BLaER1 treated with 17β-estradiol and CSF1 and Interleukin-3, amounts not matched to agents 10 nM and 100 nM (cell line): ENCODE measurements at regions not wholly inside any gene's neighbourhood (a gene's known extent, or its start where the extent isn't known, plus 50 kb on each side); places are given as distances from the start of the nearest gene placed in this dataset.
"Not testable (repeated sequence)": the region's sequence is repeated elsewhere in the genome, so short reads cannot be mapped to it uniquely, and the experiment has no call there.

Experiments
- H3K27ac ChIP-seq, 11 experiments: shearing (Covaris generic); formaldehyde crosslinking; 2 replicates each; pipeline ENCODE4 v1.8.1; 2022
- H3K27me3 ChIP-seq, 11 experiments: shearing (Covaris generic); formaldehyde crosslinking; 2 replicates each; pipeline ENCODE4 v1.8.1; 2022
- H3K36me3 ChIP-seq, 11 experiments: shearing (Covaris generic); formaldehyde crosslinking; 2 replicates each; pipeline ENCODE4 v1.8.1; 2022
- H3K4me1 ChIP-seq, 10 experiments: shearing (Covaris generic); formaldehyde crosslinking; 2 replicates each; pipeline ENCODE4 v1.8.1; 2022
- H3K4me2 ChIP-seq, 11 experiments: shearing (Covaris generic); formaldehyde crosslinking; 2 replicates each; pipeline ENCODE4 v1.8.1; 2022
- H3K4me3 ChIP-seq, 10 experiments: shearing (Covaris generic); formaldehyde crosslinking; 2 replicates each; pipeline ENCODE4 v1.8.1; 2022
- H3K9ac ChIP-seq, 11 experiments: shearing (Covaris generic); formaldehyde crosslinking; 2 replicates each; pipeline ENCODE4 v1.8.1; 2022
- H3K9me3 ChIP-seq, 11 experiments: shearing (Covaris generic); formaldehyde crosslinking; replicated peaks in 1 of 11; 2 replicates each; pipeline ENCODE4 v1.8.1; 2022
- H4K20me1 ChIP-seq, 11 experiments: shearing (Covaris generic); formaldehyde crosslinking; 2 replicates each; pipeline ENCODE4 v1.8.1; 2022
- Cebpa-rat ChIP-seq, 11 experiments: shearing (Covaris generic); IDR thresholded peaks; 2 replicates each; pipeline ENCODE4 v1.8.1; 2022

- Histone ChIP-seq H3K4me3 (no peak overlapping the region), H3K36me3 (no peaks in the 10 kb centered on the region), H4K20me1 (no peaks in the 10 kb centered on the region), H3K27me3 (no peaks in the 10 kb centered on the region), H3K27ac (no peak overlapping the region), H3K9ac (no peak overlapping the region), H3K4me1 (peaks cover 27 to 57% (median 49%) of the 10 kb centered on the region in 10 experiments), H3K4me2 (peak overlapping the region in 1 of 11 experiments; percentile 13; a peak in 1 of 22 replicates), H3K9me3 (peaks cover 0 to 25% (median 11%) of the 10 kb centered on the region in 11 experiments; a peak in 14 of 22 replicates)
- no peak for TF ChIP-seq Cebpa-rat (IDR thresholded peaks at IDR 0.05)
Observed at GRCh38 chr11:121369366-121369765, 76.8 kb downstream of the SC5D start.

DNA sequence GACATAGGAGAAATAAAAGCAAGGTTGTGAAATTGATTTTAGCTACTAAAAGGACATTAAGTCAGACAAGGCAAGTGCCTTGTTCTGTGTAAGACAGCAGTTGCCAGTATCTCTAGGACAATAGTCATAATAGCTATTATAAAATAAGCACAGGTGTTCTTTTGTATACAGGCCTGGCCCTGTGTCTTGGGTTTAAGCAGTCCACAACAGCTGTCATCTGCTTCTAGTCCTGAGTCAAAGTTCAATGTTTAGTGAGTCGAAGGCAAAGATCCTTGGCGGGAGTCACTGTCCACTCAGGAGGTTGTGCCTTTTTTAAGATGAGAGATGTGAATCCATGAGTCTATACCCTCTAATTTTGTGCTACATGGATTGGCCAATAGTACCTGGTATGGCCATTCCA is 79.5 kb downstream of the SC5D start:
- H3K36me3 ChIP-seq, result no peaks in the 10 kb centered on the region
- H3K4me3 ChIP-seq, result no peak overlapping the region
- peaks cover 23 to 40% (median 31%) of the 10 kb centered on the region in 10 experiments for H3K4me1 ChIP-seq
- TF ChIP-seq Cebpa-rat (IDR thresholded peaks at IDR 0.05), result no peak
- peak overlapping the region in 1 of 11 experiments; percentile 65; a peak in 2 of 22 replicates for H3K4me2 ChIP-seq
- H3K27ac ChIP-seq, result no peak overlapping the region
- no peak overlapping the region for H3K9ac ChIP-seq
- H4K20me1 ChIP-seq, result no peaks in the 10 kb centered on the region
- H3K9me3 ChIP-seq, result peaks cover 0 to 15% (median 0%) of the 10 kb centered on the region in 11 experiments; a peak in 3 of 22 replicates
- H3K27me3 ChIP-seq, result no peaks in the 10 kb centered on the region

DNA sequence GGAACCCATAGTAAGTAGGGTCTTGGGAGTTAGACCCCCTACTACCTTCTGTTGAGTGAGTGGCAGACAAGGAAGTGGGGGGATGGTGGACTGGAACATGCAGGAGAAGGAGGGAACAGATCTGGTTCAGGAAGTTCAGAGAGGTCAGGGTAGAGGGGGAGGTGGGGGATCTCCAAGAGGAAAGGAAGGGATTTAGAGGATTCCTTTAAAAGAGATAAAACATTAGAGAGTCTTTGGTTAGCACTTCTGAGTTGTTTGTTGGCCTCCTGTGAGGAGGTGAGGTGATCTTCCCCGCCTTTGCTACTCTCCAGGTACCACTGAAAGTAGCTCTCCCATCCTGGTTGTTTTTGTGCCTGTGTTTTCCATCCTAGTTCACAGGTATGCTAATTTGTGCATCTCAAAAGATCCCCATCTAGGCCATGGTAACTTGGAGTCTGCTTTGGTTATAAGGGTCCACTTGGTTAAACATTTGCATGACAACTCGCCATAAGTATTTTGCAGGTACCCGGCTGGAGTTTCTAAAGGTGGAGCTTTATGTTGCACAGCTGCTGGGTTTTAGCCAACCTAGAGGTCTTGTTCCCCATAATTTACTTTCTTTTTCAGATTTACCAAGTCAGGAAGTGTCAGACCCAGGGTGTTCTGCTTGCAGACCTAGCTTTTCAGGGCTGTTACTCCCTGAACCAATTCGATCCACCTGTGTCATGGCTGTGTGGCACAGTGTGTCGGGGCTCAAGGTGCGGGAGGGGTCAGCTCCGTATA is 79.3 kb upstream of the SORL1 start:
- Histone ChIP-seq H3K27ac (no peak overlapping the region), H3K4me1 (peaks cover 20 to 37% (median 25%) of the 10 kb centered on the region in 10 experiments), H3K9ac (no peak overlapping the region)

GRCh38 chr11:121374286-121374985 is 77.7 kb upstream of the SORL1 start:
- H3K36me3 ChIP-seq, result no peaks in the 10 kb centered on the region
- no peak overlapping the region for H3K9ac ChIP-seq
- no peak overlapping the region; a peak in 1 of 22 replicates for H3K4me2 ChIP-seq
- H3K27me3 ChIP-seq, result no peaks in the 10 kb centered on the region
- no peak overlapping the region for H3K4me3 ChIP-seq
- H3K27ac ChIP-seq, result no peak overlapping the region
- H3K9me3 ChIP-seq, result peaks cover 0 to 15% (median 0%) of the 10 kb centered on the region in 11 experiments; a peak in 3 of 22 replicates
- H4K20me1 ChIP-seq, result no peaks in the 10 kb centered on the region
- no peak for TF ChIP-seq Cebpa-rat (IDR thresholded peaks at IDR 0.05)
- H3K4me1 ChIP-seq, result peaks cover 15 to 31% (median 23%) of the 10 kb centered on the region in 10 experiments

More for the DNA sequence above, 79.3 kb upstream of the SORL1 start:
- Histone ChIP-seq H3K9me3 (peaks cover 0 to 15% (median 0%) of the 10 kb centered on the region in 11 experiments; a peak in 3 of 22 replicates), H3K4me3 (no peak overlapping the region), H4K20me1 (no peaks in the 10 kb centered on the region), H3K36me3 (no peaks in the 10 kb centered on the region), H3K4me2 (peak overlapping the region; percentile 30 to 69 (median 55)), H3K27me3 (no peaks in the 10 kb centered on the region)
- no peak for TF ChIP-seq Cebpa-rat (IDR thresholded peaks at IDR 0.05)

- H3K36me3 ChIP-seq, result no peaks in the 10 kb centered on the region
- no peak overlapping the region for H3K27ac ChIP-seq
- peaks cover 0 to 9% (median 0%) of the 10 kb centered on the region in 11 experiments; a peak in 2 of 22 replicates for H3K9me3 ChIP-seq
- no peaks in the 10 kb centered on the region for H4K20me1 ChIP-seq
- TF ChIP-seq Cebpa-rat (IDR thresholded peaks at IDR 0.05), result no peak
- no peaks in the 10 kb centered on the region for H3K27me3 ChIP-seq
- no peak overlapping the region for H3K9ac ChIP-seq
- H3K4me3 ChIP-seq, result no peak overlapping the region
- peak overlapping the region in 1 of 11 experiments; percentile 8; a peak in 1 of 22 replicates for H3K4me2 ChIP-seq
- H3K4me1 ChIP-seq, result peaks cover 15 to 30% (median 23%) of the 10 kb centered on the region in 10 experiments
Observed at GRCh38 chr11:121376130-121376529, 76.0 kb upstream of the SORL1 start.

- Histone ChIP-seq H3K4me1 (peaks cover 4 to 18% (median 10%) of the 10 kb centered on the region in 10 experiments; a peak in 15 of 20 replicates), H3K4me2 (peak overlapping the region in 8 of 11 experiments; percentile 1 to 32 (median 18); a peak in 9 of 22 replicates)
- not testable (repeated sequence) for H3K9me3 ChIP-seq, H3K27ac ChIP-seq, H3K27me3 ChIP-seq, H3K36me3 ChIP-seq, H3K4me3 ChIP-seq, H4K20me1 ChIP-seq, H3K9ac ChIP-seq
Observed at GRCh38 chr11:121379145-121379810, 72.8 kb upstream of the SORL1 start.

GRCh38 chr11:121383716-121384115 is 68.4 kb upstream of the SORL1 start:
- Histone ChIP-seq H3K27ac (no peak overlapping the region), H3K4me3 (no peak overlapping the region), H3K4me2 (no peak overlapping the region), H3K4me1 (peaks cover 0 to 7% (median 4%) of the 10 kb centered on the region in 10 experiments; a peak in 9 of 20 replicates), H3K9me3 (peaks cover 0 to 10% (median 0%) of the 10 kb centered on the region in 11 experiments; a peak in 2 of 22 replicates), H3K36me3 (no peaks in the 10 kb centered on the region), H4K20me1 (no peaks in the 10 kb centered on the region), H3K9ac (no peak overlapping the region), H3K27me3 (no peaks in the 10 kb centered on the region)
- TF ChIP-seq Cebpa-rat (IDR thresholded peaks at IDR 0.05), result no peak

- no peaks in the 10 kb centered on the region for H3K27me3 ChIP-seq
- H3K9ac ChIP-seq, result no peak overlapping the region
- peaks cover 0 to 10% (median 0%) of the 10 kb centered on the region in 11 experiments; a peak in 2 of 22 replicates for H3K9me3 ChIP-seq
- H3K4me2 ChIP-seq, result no peak overlapping the region
- no peak for TF ChIP-seq Cebpa-rat (IDR thresholded peaks at IDR 0.05)
- no peak overlapping the region for H3K4me3 ChIP-seq
- no peak overlapping the region for H3K27ac ChIP-seq
- no peaks in the 10 kb centered on the region for H3K4me1 ChIP-seq
- H3K36me3 ChIP-seq, result no peaks in the 10 kb centered on the region
- H4K20me1 ChIP-seq, result no peaks in the 10 kb centered on the region
Observed at GRCh38 chr11:121385688-121386087, 66.4 kb upstream of the SORL1 start.
